NCI-H1436 (cell line): ENCODE measurements at regions not wholly inside any gene's neighbourhood (a gene's known extent, or its start where the extent isn't known, plus 50 kb on each side); places are given as distances from the start of the nearest gene placed in this dataset.
A peak's percentile ranks its signal among the peaks of the same experiment; 100 is the strongest.
"Not testable (repeated sequence)": the region's sequence is repeated elsewhere in the genome, so short reads cannot be mapped to it uniquely, and the experiment has no call there.

Experiments
- DNase-seq: peaks from one replicate; lab custom pipeline; 2025; lab: John Stamatoyannopoulos, UW

DNA sequence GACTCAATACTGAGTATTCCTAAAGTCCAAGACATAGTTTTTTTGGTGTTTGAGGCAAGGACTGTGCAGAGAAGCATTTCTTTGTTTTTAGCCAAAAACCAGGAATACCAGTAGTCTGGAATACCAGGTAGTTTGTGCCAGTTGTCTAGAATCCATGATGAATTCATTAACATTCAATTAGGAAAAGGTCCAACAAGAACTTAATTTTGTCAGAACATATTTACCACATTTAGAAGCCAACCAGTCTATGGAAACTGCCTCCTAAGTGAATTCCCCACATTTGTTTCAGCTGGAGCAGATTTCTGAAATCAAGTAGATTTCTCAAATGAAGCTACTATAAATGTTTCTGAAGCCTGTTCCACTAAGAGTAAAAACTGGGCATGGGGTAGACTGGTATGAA, 1584.8 kb upstream of the ADGRL3 start:
- DNase-seq = no peak

DNA sequence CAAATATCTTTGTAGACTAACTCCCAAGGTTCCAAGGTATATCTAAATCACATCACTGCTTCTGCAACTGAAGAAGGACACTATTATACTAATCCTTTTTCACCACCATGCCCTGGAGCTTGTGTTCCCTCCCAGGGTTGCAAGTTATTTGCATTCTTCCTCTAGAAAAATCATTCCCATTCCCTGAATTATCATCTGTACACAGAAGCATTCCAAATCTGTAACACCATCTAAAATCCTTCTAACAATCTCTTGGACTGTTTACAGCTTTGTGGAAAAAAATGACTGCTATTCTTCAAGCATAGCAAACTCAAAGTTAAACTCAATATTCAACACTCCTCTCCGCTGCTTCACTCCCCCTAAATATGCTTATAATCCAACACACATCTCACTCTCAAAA, 1570.8 kb upstream of the ADGRL3 start:
- DNase-seq = no peak

DNA sequence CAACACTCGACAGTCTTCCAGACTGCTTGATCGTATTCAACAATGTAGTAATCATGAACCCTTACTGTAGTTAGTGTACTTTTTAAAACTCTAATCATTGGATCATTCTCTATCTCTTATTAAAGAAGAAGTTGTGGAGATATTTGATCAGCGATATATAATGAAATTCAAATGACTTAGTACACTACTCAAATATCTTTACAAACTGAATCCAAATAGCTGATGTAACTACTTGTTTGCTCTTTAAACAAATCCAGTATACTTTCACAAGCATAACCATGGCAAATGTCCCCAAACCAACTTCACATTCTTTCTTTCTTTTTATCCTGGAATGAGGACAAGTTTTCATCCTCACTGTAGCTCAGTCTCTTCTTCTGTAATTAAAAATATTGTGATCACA, 1569.9 kb upstream of the ADGRL3 start:
- no peak for DNase-seq

GRCh38 chr4:59630922-59631321, 1569.2 kb upstream of the ADGRL3 start:
- DNase-seq = no peak

- DNase-seq = no peak
Measured at GRCh38 chr4:59637596-59637995, 1562.5 kb upstream of the ADGRL3 start.

DNA sequence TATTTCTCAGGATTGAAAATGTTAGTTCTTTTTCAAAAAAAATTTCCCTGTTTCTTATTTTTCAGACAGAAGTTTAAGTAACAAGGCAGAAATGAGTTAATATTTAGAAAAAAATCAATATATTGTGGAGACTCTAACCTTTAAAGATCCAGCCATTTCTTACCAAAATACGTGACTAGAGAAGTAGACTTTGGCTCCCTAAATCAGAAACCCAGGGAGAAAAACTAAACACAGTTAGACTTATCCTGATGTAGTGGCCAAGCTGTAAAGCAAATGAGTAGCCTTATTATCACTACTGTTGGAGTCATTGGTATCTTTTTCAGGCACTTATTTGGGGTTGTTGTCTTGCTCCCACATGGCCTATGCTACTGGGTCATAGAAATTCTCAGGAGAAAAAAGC, 1556.4 kb upstream of the ADGRL3 start:
- no peak for DNase-seq

DNA sequence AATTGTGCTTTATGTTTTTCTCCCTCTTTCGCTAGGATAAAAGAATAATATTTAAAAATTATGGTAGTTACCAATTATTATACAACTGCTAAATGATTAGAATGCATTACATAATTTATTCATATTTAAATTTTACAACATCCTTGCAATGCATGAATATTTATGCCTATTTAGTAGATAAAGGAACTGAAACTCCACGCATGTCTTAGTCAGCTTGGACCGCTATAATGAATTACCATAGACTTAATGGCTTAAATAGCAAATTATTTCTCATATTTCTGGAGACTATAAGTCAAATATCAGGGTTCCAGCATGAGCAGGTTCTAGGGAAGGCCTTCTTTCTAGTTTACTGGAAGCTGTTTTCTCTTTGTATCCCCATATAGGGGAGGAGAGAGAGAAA, 1555.4 kb upstream of the ADGRL3 start:
- DNase-seq = no peak

DNA sequence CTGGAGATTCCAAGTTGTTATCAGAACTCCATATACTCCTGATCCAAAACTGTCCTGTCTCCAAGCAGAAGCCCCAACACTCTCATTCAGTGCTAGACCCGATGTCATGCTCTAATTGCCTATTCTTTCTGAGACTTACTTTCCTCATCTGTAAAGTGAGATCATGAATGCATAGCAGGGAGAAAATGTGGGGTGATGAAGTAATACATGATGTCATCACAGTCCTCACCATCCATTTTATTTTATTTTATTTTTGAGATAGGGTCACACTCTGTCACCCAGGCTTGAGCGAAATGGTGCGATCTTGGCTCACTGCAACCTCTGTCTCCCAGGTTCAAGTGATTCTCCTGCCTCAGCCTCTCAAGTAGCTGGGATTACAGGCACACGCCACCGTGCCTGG, 1554.0 kb upstream of the ADGRL3 start:
- DNase-seq = no peak

DNA sequence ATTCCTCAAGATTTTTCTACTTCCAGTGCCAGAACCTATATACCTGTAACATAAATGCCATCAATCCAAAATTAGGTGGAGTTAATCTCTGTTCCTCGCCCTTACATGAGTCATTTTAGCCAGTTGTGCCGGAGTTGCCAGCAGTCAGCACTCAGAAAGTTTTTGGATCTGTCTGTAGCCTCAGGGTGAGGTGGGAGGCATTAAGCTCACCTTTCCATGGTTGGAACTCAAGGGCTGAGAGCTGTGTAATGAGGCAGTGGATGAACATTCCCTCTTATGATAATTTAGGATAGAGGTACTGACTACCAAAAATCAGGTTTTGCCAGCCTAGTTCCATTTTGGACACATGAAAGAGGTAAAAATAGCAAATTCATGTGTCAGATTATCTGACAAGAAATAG, 1553.1 kb upstream of the ADGRL3 start:
- DNase-seq = no peak

DNA sequence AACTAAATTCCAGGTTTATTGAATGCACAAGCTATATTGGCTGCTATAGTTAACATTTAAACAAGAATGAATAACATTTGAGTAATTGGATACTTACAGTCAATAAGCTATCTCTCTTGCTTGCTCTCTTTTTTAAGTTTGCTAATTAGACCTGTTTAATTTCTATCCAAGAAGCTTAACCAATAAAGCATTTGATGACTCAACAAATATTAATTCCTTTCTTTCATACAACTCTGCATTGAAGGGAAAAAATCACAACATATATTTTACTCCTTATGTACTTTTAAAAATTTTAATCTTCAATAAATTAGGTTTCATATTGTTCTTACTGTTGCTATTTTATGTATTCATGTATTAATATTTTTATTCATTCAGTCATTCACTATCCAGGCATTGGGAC, 1552.6 kb upstream of the ADGRL3 start:
- no peak for DNase-seq

DNA sequence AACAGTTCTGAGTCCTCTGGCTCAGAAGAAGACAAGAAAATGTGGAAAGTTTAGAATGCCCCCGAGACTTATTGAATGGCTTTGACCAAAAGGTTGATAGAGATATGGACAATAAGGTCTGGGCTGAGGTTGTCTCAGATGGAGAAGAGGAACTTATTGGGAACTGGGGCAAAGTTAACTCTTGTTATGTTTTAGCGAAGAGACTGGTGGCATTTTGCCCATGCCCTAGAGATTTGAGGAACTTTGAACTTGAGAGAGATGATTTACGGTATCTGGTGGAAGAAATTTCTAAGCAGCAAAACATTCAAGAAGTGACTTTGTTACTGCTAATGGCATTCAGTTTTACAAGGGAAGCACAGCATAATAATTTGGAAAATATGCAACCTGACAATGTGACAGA, 1549.3 kb upstream of the ADGRL3 start:
- DNase-seq = no peak

GRCh38 chr4:59655996-59656395, 1544.1 kb upstream of the ADGRL3 start:
- no peak for DNase-seq

DNA sequence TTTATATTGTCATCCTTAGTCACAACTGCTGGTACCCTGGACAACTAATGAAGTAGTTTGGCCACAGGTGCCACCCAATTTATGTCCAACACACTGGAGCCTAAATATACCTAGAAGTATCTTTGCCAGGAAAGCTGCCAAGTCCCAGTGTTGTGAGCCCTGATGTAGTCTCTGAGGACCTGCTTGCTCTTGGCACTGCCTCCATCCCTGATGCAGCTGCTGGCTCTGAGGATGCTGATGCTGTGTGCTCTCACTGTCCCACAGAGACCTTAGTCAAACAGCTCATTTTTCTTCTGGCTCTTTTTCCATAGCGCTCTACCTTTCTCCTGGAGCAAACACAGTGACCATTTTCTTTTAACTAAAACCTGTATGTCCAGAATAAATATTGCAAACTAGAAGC, 1535.4 kb upstream of the ADGRL3 start:
- DNase-seq = peak; percentile 24

DNA sequence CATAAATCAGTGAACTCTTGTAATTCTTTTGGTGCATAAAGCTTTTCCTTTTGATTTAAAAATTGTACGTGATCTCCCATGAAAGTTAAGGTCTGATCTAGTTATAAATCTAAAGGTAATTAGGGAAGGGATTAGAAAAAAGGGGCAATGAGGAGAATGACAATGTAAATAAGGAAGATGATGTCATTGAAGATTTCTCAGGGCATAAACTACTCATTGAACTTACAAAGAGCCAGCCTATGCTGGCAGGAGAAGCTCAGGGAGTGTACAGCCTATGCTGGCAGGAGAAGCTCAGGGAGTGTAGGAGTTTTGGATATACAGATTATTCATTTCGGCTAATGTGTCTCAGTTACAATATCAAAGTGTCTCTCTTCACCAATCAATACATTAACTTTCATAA, 1533.5 kb upstream of the ADGRL3 start:
- DNase-seq = no peak

- DNase-seq = no peak
Measured at GRCh38 chr4:59671037-59671436, 1529.1 kb upstream of the ADGRL3 start.

DNA sequence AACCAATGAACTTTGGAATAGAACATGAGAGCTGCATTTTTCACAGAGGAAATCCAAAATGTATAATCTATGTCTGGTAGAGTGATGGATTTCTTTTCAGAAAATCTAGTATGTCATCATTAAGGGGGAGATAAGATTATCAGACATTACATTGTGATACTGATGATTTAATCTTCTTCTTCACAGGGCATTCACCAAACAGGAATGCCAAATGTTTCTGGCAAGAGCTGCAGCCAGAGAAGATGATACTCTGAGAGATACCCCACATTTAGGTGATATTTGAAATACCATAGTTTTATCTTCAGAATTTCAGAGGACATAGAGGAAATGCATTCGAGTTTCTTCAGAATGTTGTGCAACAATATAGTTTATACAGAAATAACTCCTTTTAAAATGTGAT, 1523.7 kb upstream of the ADGRL3 start:
- DNase-seq = no peak

- DNase-seq = not testable (repeated sequence)
Measured at GRCh38 chr4:59676992-59677391, 1523.1 kb upstream of the ADGRL3 start.

- DNase-seq = no peak
Measured at GRCh38 chr4:59685626-59686025, 1514.5 kb upstream of the ADGRL3 start.

- no peak for DNase-seq
Measured at GRCh38 chr4:59689149-59689548, 1511.0 kb upstream of the ADGRL3 start.

- no peak for DNase-seq
Measured at GRCh38 chr4:59695355-59696053, 1504.6 kb upstream of the ADGRL3 start.

- DNase-seq = no peak
Measured at GRCh38 chr4:59698041-59698440, 1502.1 kb upstream of the ADGRL3 start.

DNA sequence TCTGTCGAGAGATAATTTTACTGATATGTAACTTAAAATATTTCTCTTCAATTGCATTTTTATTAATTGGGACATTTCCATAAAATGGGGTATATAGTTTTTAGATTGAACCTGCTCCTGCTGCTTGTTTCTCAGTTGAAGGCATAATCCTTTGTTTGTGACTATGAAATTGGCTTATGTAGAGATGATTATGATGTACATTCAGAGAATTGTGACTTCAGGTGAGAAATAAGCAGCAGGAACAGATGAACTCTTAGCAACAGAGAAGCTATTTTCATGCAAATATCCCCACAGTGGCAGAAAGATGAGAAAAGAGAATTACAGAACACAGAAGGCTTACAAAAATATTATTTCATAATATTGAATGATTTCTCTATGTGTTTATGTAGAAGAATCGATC, 1499.5 kb upstream of the ADGRL3 start:
- DNase-seq = no peak

DNA sequence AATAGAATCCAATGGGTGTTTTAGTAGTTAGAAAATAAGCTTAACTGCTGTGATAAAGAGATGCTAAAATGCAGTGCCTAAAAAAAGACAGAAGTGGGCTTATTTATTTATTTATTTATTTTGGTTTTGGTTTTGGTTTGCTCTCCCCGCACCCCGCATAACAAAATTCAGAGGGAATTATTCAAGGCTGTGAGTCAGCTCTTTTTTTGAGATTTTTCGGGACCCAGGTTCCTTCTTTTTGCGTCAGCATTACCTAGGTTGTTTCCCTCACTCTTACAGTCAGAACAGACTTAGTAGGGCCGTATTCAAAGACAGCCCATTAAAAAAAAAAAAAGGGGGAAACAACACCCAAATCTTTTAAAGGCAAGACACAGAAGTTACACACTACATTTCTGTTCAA, 1495.5 kb upstream of the ADGRL3 start:
- DNase-seq = no peak

GRCh38 chr4:59712470-59712869, 1487.7 kb upstream of the ADGRL3 start:
- no peak for DNase-seq

- DNase-seq = not testable (repeated sequence)
Measured at GRCh38 chr4:59724286-59724685, 1475.8 kb upstream of the ADGRL3 start.
